Panc1 (cell line): ENCODE measurements at regions not wholly inside any gene's neighbourhood (a gene's known extent, or its start where the extent isn't known, plus 50 kb on each side); places are given as distances from the start of the nearest gene placed in this dataset.

ENCODE experiments used
- CTCF ChIP-seq: fragments of 450-650 bp; IDR thresholded peaks from 2 replicates; pipeline ENCODE4 v1.5.1; 2017; ENCODE audit warnings: mild to moderate bottlenecking
- POLR2AphosphoS5 ChIP-seq: IDR thresholded peaks from 2 replicates; pipeline ENCODE4 v1.6.1; 2012; ENCODE audit warnings: mild to moderate bottlenecking, low read depth, low read length, moderate library complexity
- REST ChIP-seq, 2 experiments: IDR thresholded peaks; 2 replicates each; pipeline ENCODE4 v1.6.1; 2011 to 2012; ENCODE audit warnings: low read depth in 2 of 2, control low read depth in 1 of 2, low read length in 1 of 2, mild to moderate bottlenecking in 1 of 2, moderate library complexity in 1 of 2; ENCODE audit not compliant: insufficient read depth in 1 of 2

- no peak for TF ChIP-seq CTCF
- no peak for TF ChIP-seq POLR2AphosphoS5
- TF ChIP-seq REST (IDR thresholded peaks at IDR 0.05; ENCODE audit: insufficient read depth in 1 of 2, low read depth in 2 of 2, low read length in 1 of 2): no peak
Measured at GRCh38 chr17:5854871-5855554, 215.2 kb upstream of the WSCD1 start.
